Left ventricle myocardium inferior (tissue), 1 donor: ENCODE measurements at regions not wholly inside any gene's neighbourhood (a gene's known extent, or its start where the extent isn't known, plus 50 kb on each side); places are given as distances from the start of the nearest gene placed in this dataset.

ENCODE experiments used
- DNase-seq: peaks from one replicate; pipeline ENCODE4 v3.0.0-alpha.2; 2020
- H3K27ac ChIP-seq: fragments of 200-600 bp; replicated peaks from 2 replicates; pipeline ENCODE4 v1.8.0; 2021
- H3K27me3 ChIP-seq: fragments of 200-600 bp; 2 replicates; pipeline ENCODE4 v1.8.0; 2021; ENCODE audit warnings: low read depth
- H3K36me3 ChIP-seq: fragments of 200-600 bp; 2 replicates; pipeline ENCODE4 v1.8.0; 2021
- H3K4me1 ChIP-seq: fragments of 200-600 bp; 2 replicates; pipeline ENCODE4 v1.8.0; 2021
- H3K4me3 ChIP-seq: fragments of 200-600 bp; 2 replicates; pipeline ENCODE4 v1.8.0; 2021; ENCODE audit warnings: mild to moderate bottlenecking, moderate library complexity
- H3K9me3 ChIP-seq: fragments of 200-600 bp; replicated peaks from 2 replicates; pipeline ENCODE4 v1.8.0; 2021
- CTCF ChIP-seq: fragments of 200-600 bp; IDR thresholded peaks from 2 replicates; pipeline ENCODE4 v1.8.0; 2021; ENCODE audit warnings: antibody characterized with exemption, mild to moderate bottlenecking, borderline replicate concordance
- intact Hi-C: fragments of 100-400 bp; cut with micrococcal nuclease; formaldehyde crosslinking; loops from one replicate; pipeline ENCODE4 v1.11.0; 2022
- donor health status: DM: no; HTN: yes; CAD: no; lungs with severe emphysema.

GRCh38 chr13:97161582-97162231 lies 60.4 kb upstream of the MBNL2 start:
- Histone ChIP-seq H3K27me3 (no peaks in the 10 kb centered on the region), H3K36me3 (no peaks in the 10 kb centered on the region), H3K27ac (no peak overlapping the region), H3K9me3 (no peaks in the 10 kb centered on the region), H3K4me3 (no peak overlapping the region), H3K4me1 (no peaks in the 10 kb centered on the region)
- TF ChIP-seq CTCF = no peak
- intact Hi-C loops = no loop called here
- no peak for DNase-seq

GRCh38 chr13:97165502-97166425 lies 56.4 kb upstream of the MBNL2 start:
- no peak for TF ChIP-seq CTCF
- no peaks in the 10 kb centered on the region for H3K36me3 ChIP-seq
- intact Hi-C loops = no loop called here
- no peaks in the 10 kb centered on the region for H3K9me3 ChIP-seq
- no peak overlapping the region for H3K27ac ChIP-seq
- no peaks in the 10 kb centered on the region for H3K27me3 ChIP-seq
- H3K4me1 ChIP-seq = no peaks in the 10 kb centered on the region
- no peak for DNase-seq
- no peak overlapping the region for H3K4me3 ChIP-seq

GRCh38 chr13:97171136-97171535 lies 51.0 kb upstream of the MBNL2 start:
- H3K36me3 ChIP-seq = no peaks in the 10 kb centered on the region
- no peak for DNase-seq
- H3K9me3 ChIP-seq = peaks cover 9% of the 10 kb centered on the region
- intact Hi-C loops = no loop called here
- no peaks in the 10 kb centered on the region for H3K4me1 ChIP-seq
- no peaks in the 10 kb centered on the region for H3K27me3 ChIP-seq
- no peak overlapping the region for H3K27ac ChIP-seq
- no peak for TF ChIP-seq CTCF
- no peak overlapping the region for H3K4me3 ChIP-seq
